Choroid plexus epithelial cell (primary cell): ENCODE measurements at regions not wholly inside any gene's neighbourhood (a gene's known extent, or its start where the extent isn't known, plus 50 kb on each side); places are given as distances from the start of the nearest gene placed in this dataset.
A peak's percentile ranks its signal among the peaks of the same experiment; 100 is the strongest.

Experiments
- DNase-seq: peaks from one replicate; pipeline ENCODE4 v3.0.0-alpha.2; 2010; ENCODE audit warnings: low read depth
- H3K4me3 ChIP-seq: 2 replicates; pipeline ENCODE4 v1.5.1; 2011; ENCODE audit warnings: low read depth, mild to moderate bottlenecking, control low read depth, low read length, moderate library complexity
- TF ChIP-seq, protein P1 (sequence below): conservative IDR thresholded peaks from 2 replicates; pipeline ENCODE4 v1.5.1; 2011; ENCODE audit warnings: low read depth, mild to moderate bottlenecking, control low read depth, inconsistent platforms, low read length, moderate library complexity

DNA sequence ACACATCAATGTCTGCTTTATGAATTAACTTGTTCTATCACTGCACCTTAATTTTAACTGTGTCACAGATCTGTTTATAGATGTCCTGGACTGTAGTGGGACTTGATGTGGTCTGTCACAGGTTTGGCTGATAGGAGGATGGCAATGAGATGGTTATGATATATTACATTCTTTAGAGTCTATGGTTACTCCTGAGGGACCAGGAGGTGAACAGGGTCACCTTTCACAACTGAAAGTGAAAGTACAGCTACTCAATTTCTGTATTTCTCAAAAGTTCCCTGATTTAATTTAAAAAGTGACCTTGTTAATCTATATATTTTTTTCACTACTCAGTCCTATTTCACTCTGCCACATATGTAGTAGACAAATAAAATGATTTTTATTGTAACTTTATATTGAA, 1284.1 kb upstream of the GYPC start:
- no peak overlapping the region for H3K4me3 ChIP-seq
- no peak for DNase-seq
- TF ChIP-seq, protein P1, sequence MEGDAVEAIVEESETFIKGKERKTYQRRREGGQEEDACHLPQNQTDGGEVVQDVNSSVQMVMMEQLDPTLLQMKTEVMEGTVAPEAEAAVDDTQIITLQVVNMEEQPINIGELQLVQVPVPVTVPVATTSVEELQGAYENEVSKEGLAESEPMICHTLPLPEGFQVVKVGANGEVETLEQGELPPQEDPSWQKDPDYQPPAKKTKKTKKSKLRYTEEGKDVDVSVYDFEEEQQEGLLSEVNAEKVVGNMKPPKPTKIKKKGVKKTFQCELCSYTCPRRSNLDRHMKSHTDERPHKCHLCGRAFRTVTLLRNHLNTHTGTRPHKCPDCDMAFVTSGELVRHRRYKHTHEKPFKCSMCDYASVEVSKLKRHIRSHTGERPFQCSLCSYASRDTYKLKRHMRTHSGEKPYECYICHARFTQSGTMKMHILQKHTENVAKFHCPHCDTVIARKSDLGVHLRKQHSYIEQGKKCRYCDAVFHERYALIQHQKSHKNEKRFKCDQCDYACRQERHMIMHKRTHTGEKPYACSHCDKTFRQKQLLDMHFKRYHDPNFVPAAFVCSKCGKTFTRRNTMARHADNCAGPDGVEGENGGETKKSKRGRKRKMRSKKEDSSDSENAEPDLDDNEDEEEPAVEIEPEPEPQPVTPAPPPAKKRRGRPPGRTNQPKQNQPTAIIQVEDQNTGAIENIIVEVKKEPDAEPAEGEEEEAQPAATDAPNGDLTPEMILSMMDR = no peak

DNA sequence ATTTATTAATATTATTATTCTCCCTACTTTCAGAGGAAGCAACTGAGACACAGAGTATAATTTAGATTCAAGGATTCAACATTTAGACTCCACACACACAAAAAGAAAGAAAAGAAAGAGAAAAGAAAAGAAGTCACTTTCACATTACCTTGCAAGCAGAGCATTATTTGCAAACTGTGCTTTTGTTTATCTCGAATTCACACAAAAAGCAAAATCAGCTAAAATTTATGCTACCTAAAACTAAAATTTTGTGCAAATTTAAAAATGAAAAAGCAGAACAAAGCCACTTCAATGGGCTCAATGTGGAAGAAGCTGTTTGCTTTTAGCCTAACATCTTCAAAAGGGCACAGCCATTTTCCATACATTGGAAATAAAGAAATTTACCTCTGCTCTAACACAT, 1282.7 kb upstream of the GYPC start:
- no peak overlapping the region for H3K4me3 ChIP-seq
- TF ChIP-seq, protein P1 = no peak
- no peak for DNase-seq

DNA sequence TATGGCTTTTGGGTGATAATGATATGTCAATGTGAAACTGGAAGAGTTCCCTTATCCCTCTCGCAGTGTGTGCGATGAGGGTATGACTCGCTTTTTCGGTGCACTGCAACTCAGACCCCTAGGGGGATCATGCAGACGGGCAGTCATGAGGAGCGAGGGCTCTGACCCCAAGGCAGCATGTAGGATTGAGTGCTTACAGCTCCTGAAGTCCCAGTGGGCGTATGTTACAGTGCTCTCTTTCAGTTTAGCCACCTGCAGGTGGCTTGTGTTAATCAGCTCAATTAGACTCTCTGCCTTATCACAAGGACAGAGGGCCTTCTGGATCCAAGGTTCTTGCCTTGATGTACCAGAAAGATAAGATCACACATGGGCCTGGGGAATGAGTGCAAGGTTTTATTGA, 1269.9 kb upstream of the GYPC start:
- TF ChIP-seq, protein P1 = no peak
- DNase-seq = no peak
- H3K4me3 ChIP-seq = no peak overlapping the region

DNA sequence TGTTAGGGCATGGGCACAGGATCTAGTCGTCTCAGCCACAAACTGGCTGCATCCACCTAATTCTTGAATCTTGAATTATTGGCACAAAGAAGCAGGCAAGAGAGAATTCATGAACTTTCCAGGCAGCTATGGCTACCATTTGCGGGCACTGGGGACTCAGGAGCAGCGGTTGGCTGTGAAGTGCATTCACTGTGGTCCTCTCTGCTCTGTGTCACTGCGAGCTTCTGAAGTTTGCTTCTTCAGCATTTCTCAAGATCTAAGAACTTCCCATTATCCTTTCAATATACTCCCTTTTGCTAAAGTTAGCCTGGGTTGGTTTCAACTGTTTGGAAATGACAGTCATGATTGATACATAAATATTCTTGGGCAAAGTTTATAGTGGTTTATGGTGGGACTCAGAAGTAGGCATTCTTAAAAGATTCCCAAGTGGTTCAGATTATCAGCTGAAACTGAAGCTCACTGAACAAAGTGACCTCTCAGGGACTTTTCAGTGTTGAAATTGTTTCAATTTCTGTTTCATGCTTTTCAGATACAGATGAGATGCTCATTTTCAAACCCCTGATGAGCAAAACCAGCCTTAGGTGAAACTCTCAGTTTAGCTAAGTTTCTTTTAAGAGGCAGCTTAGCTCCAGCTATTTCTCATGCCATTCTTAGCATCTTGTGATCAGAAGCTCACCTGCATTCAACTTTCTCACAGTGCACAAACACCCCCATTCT, 1258.3 kb upstream of the GYPC start:
- TF ChIP-seq, protein P1 = no peak
- H3K4me3 ChIP-seq = no peak overlapping the region
- no peak for DNase-seq

DNA sequence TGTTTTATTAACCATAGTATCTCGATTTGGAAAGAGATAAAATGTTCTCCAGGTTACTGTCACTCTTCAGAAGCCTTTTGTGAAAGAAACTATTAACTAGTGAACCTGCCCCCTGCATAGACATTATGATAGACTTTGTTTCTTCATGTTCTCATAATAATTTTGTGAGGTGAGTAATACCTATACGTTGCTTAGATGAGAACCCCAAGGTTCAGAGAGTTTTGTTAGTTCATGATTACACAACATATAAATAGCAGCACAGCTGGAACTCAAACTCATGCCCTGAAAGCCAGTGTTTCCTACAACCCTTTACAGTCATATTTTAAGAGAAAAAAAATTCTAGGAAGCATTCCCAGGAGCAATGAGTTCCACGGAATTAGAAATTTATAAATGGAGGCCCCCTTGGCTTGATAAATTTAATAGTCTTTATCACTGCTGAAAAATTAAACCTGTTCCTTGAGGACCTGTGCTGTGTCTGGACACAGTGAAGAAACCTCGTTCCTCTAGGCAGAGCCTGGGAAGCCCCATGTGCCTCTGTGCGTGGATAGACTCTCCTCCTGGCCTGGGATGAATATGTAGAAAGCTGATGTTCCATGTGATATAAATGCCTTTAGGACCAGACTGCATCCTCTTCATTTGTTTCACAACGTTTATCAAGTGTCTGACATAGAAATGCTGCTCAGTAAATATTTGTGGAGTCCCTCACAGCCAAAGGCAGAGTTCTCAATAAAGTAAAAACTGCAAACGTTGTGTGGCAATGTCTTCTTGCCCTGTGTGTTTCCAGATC, 1257.0 kb upstream of the GYPC start:
- no peak for DNase-seq
- H3K4me3 ChIP-seq = no peak overlapping the region
- TF ChIP-seq, protein P1 = no peak

DNA sequence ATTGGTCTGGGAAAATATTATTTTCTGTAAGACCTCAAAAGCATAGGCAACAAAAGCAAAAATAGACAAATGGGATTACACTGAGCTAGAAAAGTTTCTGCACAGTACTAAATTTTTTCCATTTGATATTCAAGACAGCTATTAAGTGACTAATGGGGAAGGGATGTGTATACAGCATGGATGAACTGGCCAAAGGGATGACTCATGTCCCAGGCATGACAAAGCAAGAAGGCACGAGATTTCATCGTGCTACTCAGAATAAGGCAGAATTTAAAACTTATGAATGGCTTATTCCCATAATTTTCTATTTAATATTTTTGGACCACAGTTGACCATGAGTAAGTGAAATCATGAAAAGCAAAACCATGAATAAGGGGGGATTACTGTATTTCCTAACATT, 1250.1 kb upstream of the GYPC start:
- peak; percentile 86 for DNase-seq
- TF ChIP-seq, protein P1 = no peak
- H3K4me3 ChIP-seq = no peak overlapping the region
